Naive thymus-derived CD8-positive, alpha-beta T cell (primary cell): ENCODE measurements at regions not wholly inside any gene's neighbourhood (a gene's known extent, or its start where the extent isn't known, plus 50 kb on each side); places are given as distances from the start of the nearest gene placed in this dataset.

Source experiments
- ATAC-seq, 2 donors: fragments of 150-1000 bp; cut with Tn5 transposase in 1 of 2; sonication (Bioruptor Pico), chemical (Tn5 transposase) in 1 of 2; 1 replicate in 1 of 2; 2 replicates in 1 of 2; pipeline ENCODE4 v1.10.0; 2021; ENCODE audit warnings: mild to moderate bottlenecking in 2 of 2, moderate library complexity in 2 of 2
- POLR2A ChIA-PET: fragments of 350-600 bp; sonication (Branson Sonifier 250); formaldehyde crosslinking; loops from one replicate; lab custom pipeline; 2021; ENCODE audit warnings: antibody characterized with exemption; lab: Charles Lee
- DNase-seq, 10 donors: peaks; one replicate each; pipeline versions ENCODE4 v3.0.0 to v3.0.0-alpha.2; 2020 to 2022
- H3K27ac Mint-ChIP-seq, 10 donors: one replicate each; pipeline ENCODE4 v1.8.0; 2020 to 2022; ENCODE audit warnings: mild to moderate bottlenecking in 10 of 10, mixed read lengths in 10 of 10, moderate library complexity in 4 of 10, inconsistent platforms in 1 of 10
- H3K27me3 Mint-ChIP-seq, 5 donors: one replicate each; pipeline ENCODE4 v1.8.0; 2021 to 2022; ENCODE audit warnings: mixed read lengths in 5 of 5
- H3K36me3 Mint-ChIP-seq, 3 donors: one replicate each; pipeline ENCODE4 v1.8.0; 2020 to 2022; ENCODE audit warnings: mixed read lengths in 3 of 3, mild to moderate bottlenecking in 2 of 3, inconsistent platforms in 1 of 3
- H3K4me1 Mint-ChIP-seq, 4 donors: one replicate each; pipeline ENCODE4 v1.8.0; 2021 to 2022; ENCODE audit warnings: mixed read lengths in 4 of 4
- H3K4me3 Mint-ChIP-seq, 10 donors: one replicate each; pipeline ENCODE4 v1.8.0; 2020 to 2022; ENCODE audit warnings: mild to moderate bottlenecking in 10 of 10, mixed read lengths in 10 of 10, moderate library complexity in 6 of 10, inconsistent platforms in 1 of 10
- H3K9me3 Mint-ChIP-seq, 9 donors: one replicate each; pipeline ENCODE4 v1.8.0; 2020 to 2022; ENCODE audit warnings: mixed read lengths in 9 of 9, mild to moderate bottlenecking in 3 of 9, inconsistent platforms in 1 of 9, moderate library complexity in 1 of 9

DNA sequence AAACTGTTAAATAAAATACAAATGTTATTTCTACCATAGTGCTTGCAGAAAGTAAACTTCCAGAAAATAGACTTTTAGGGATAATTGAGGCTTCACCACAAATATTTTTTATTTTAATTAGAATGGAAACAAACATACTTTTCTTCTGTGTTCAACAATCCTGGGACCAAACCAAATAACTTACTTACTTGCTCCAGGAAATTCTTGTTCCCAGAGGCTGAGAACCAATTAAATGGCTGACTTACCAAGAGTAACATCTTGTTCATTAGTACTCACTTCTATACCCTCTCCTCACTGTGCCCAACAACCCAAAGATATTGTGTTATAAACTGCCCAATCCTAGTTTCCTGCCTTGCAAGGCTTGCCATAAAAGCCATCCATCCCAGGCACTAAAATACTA is 172.2 kb upstream of the PFN2 start:
- POLR2A ChIA-PET: no interaction called here
- H3K27me3 Mint-ChIP-seq: peaks cover 0 to 19% (median 5%) of the 10 kb centered on the region in 5 donors

GRCh38 chr3:150141790-150142326 is 171.2 kb upstream of the PFN2 start:
- Mint-ChIP-seq H3K27ac (no peak overlapping the region), H3K4me3 (no peak overlapping the region), H3K36me3 (no peaks in the 10 kb centered on the region), H3K9me3 (peaks cover 0 to 3% (median 0%) of the 10 kb centered on the region in 9 donors), H3K4me1 (peaks cover 0 to 5% (median 0%) of the 10 kb centered on the region in 4 donors), H3K27me3 (peaks cover 0 to 15% (median 5%) of the 10 kb centered on the region in 5 donors)
- POLR2A ChIA-PET: no interaction called here
- ATAC-seq (no peak), DNase-seq (no peak)

More for the DNA sequence above, 172.2 kb upstream of the PFN2 start:
- Mint-ChIP-seq H3K27ac (no peak overlapping the region), H3K4me3 (no peak overlapping the region), H3K4me1 (peaks cover 0 to 3% (median 0%) of the 10 kb centered on the region in 4 donors), H3K36me3 (no peaks in the 10 kb centered on the region), H3K9me3 (peaks cover 0 to 3% (median 0%) of the 10 kb centered on the region in 9 donors)
- DNase-seq: no peak
- no peak for ATAC-seq

GRCh38 chr3:150140614-150141321 is 170.1 kb upstream of the PFN2 start:
- Mint-ChIP-seq H3K27ac (peak overlapping the region in 1 of 10 donors; percentile 19), H3K9me3 (peaks cover 0 to 3% (median 0%) of the 10 kb centered on the region in 9 donors), H3K27me3 (peaks cover 4 to 17% (median 10%) of the 10 kb centered on the region in 5 donors), H3K36me3 (no peaks in the 10 kb centered on the region), H3K4me3 (no peak overlapping the region), H3K4me1 (peaks cover 0 to 5% (median 0%) of the 10 kb centered on the region in 4 donors)
- ATAC-seq (no peak), DNase-seq (no peak)
- POLR2A ChIA-PET: no interaction called here

- H3K27ac Mint-ChIP-seq: no peak overlapping the region
- peaks cover 0 to 2% (median 0%) of the 10 kb centered on the region in 4 donors for H3K4me1 Mint-ChIP-seq
- DNase-seq: no peak
- H3K4me3 Mint-ChIP-seq: no peak overlapping the region
- no peak for ATAC-seq
- H3K36me3 Mint-ChIP-seq: no peaks in the 10 kb centered on the region
- POLR2A ChIA-PET: no interaction called here
- peaks cover 3 to 13% (median 9%) of the 10 kb centered on the region in 5 donors for H3K27me3 Mint-ChIP-seq
- H3K9me3 Mint-ChIP-seq: no peaks in the 10 kb centered on the region
Observed at GRCh38 chr3:150138824-150139223, 168.1 kb upstream of the PFN2 start.

DNA sequence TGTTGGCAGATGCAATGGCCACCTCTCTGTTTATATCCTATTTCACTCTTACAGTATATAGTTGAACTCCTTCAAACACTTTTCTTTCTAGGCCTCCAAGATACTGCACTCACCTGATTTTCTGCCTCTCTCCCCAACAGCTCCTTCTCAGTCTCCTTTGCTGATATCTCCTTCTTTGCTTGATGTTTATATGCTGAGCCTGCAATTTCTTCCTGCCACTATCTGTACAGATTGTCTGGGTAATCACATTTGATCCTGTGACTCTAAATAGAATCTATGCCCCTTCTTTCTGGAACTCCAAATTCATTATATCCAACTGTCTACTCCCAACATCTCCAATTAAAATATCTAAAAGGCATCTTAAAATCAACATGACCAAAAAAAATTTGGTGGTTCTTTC is 165.5 kb upstream of the PFN2 start:
- DNase-seq (no peak), ATAC-seq (no peak)
- POLR2A ChIA-PET: interaction anchor here (0.5 kb wide), 1 partner anchor 489 kb away, joined by 3 read pairs; no protein-coding TSS in a partner anchor
- no peak overlapping the region for H3K27ac Mint-ChIP-seq
- H3K36me3 Mint-ChIP-seq: no peaks in the 10 kb centered on the region
- peaks cover 4 to 16% (median 8%) of the 10 kb centered on the region in 5 donors for H3K27me3 Mint-ChIP-seq
- H3K4me3 Mint-ChIP-seq: no peak overlapping the region
- no peaks in the 10 kb centered on the region for H3K9me3 Mint-ChIP-seq
- H3K4me1 Mint-ChIP-seq: peaks cover 0 to 2% (median 0%) of the 10 kb centered on the region in 4 donors

- Mint-ChIP-seq H3K4me1 (peaks cover 0 to 2% (median 0%) of the 10 kb centered on the region in 4 donors), H3K36me3 (no peaks in the 10 kb centered on the region), H3K27me3 (peaks cover 4 to 21% (median 8%) of the 10 kb centered on the region in 5 donors), H3K4me3 (no peak overlapping the region), H3K9me3 (no peaks in the 10 kb centered on the region), H3K27ac (no peak overlapping the region)
- DNase-seq (no peak), ATAC-seq (no peak)
- POLR2A ChIA-PET: no interaction called here
Observed at GRCh38 chr3:150135287-150135721, 164.6 kb upstream of the PFN2 start.

DNA sequence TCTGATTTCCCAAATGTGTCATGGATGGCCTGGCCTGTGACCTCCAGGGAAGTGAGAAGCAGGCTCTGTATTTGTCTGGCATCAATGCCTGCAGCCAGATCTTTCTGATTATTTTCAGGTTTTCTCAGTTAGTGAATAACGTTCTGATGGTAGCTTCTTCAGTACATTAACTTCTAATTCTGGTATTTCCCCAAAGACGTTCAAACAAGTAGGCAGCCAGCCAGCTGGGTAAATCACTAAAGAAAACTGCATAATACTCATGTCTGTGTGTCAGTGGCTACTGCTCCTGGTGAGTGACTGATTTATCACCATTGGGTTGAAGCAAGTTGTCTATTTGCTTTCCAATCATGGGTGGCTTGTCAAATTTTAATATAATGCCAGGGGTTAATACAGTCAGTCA is 162.6 kb upstream of the PFN2 start:
- DNase-seq (no peak), ATAC-seq (no peak)
- H3K27ac Mint-ChIP-seq: no peak overlapping the region
- POLR2A ChIA-PET: no interaction called here
- H3K4me3 Mint-ChIP-seq: no peak overlapping the region
- H3K27me3 Mint-ChIP-seq: peaks cover 4 to 29% (median 9%) of the 10 kb centered on the region in 5 donors
- no peaks in the 10 kb centered on the region for H3K9me3 Mint-ChIP-seq
- H3K4me1 Mint-ChIP-seq: peaks cover 0 to 2% (median 0%) of the 10 kb centered on the region in 4 donors
- no peaks in the 10 kb centered on the region for H3K36me3 Mint-ChIP-seq

DNA sequence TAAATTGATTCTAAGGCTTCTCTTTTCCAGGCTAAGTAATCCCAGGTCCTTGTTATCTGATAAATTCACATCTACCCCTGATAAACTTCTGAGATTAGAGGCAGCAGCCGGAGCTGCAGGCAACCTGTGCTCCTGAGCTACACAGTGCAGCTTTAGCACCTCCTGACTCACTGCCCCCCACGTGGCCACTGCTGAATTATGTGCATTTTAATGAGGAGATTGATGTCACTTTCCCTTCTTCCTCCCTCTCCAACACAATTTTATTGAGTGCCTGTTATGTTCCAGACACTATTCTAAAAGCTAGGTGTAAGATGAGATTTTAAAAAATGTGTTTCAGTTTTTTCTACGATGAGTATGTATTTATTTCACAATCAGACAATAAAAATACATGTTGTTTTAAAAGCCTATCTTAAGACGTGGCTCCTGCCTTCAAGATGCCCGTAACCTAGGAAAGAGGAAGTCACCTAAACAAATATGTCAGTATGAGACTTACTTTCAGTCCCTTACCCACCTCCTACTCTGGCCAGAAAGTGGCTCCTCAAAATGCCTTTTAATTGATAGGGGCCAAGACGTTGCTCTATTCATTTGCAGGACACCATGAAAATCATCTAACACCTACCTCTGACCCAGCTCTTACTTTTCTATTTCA is 161.5 kb upstream of the PFN2 start:
- no peak overlapping the region for H3K4me3 Mint-ChIP-seq
- ATAC-seq (no peak), DNase-seq (no peak)
- POLR2A ChIA-PET: no interaction called here
- no peak overlapping the region for H3K27ac Mint-ChIP-seq
- H3K4me1 Mint-ChIP-seq: peaks cover 0 to 2% (median 0%) of the 10 kb centered on the region in 4 donors
- H3K9me3 Mint-ChIP-seq: no peaks in the 10 kb centered on the region
- H3K27me3 Mint-ChIP-seq: peaks cover 4 to 28% (median 9%) of the 10 kb centered on the region in 5 donors
- no peaks in the 10 kb centered on the region for H3K36me3 Mint-ChIP-seq

GRCh38 chr3:150131663-150132062 is 161.0 kb upstream of the PFN2 start:
- no peak overlapping the region for H3K4me3 Mint-ChIP-seq
- ATAC-seq (no peak), DNase-seq (no peak)
- H3K27ac Mint-ChIP-seq: no peak overlapping the region
- H3K4me1 Mint-ChIP-seq: no peaks in the 10 kb centered on the region
- POLR2A ChIA-PET: no interaction called here
- no peaks in the 10 kb centered on the region for H3K9me3 Mint-ChIP-seq
- H3K36me3 Mint-ChIP-seq: no peaks in the 10 kb centered on the region
- peaks cover 4 to 28% (median 10%) of the 10 kb centered on the region in 5 donors for H3K27me3 Mint-ChIP-seq

DNA sequence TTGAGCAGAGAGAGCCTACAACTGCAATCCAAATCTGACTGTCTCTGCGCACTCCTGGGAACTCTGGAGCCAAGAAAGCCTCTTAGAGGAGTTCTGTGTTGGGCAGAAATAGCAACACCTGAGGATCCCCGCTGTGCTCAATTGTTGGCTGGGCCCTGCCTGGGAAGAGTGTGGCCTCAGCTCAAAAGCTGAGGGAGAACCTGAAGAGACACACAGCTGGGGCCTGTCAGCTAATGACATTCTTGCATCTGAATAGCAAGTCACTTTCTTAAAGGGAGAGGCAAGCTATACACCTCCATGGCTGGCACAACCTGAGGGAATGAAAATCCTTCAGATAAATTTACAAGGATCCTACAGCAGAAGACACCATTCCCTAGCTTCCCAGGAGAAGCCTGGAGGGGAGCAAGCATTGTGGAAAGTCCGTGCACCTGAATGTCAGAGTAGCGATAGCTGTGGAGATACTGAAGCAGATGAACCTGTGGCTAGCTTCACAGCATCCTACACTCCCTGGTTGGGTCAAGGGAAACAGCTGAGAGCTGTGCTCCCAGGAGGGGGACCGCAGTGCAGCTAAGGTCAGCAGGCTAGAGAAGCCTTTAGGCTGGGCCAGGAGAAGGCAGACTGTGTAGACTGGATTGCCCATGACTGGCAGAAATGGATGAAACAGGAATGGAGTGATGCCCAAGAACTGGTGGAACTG is 159.9 kb upstream of the PFN2 start:
- ATAC-seq: no peak
- H3K9me3 Mint-ChIP-seq: no peaks in the 10 kb centered on the region
- peaks cover 0 to 37% (median 10%) of the 10 kb centered on the region in 5 donors for H3K27me3 Mint-ChIP-seq
- H3K4me3 Mint-ChIP-seq: no peak overlapping the region
- H3K27ac Mint-ChIP-seq: no peak overlapping the region
- no peaks in the 10 kb centered on the region for H3K4me1 Mint-ChIP-seq
- no peaks in the 10 kb centered on the region for H3K36me3 Mint-ChIP-seq
- POLR2A ChIA-PET: no interaction called here
- no peak for DNase-seq

DNA sequence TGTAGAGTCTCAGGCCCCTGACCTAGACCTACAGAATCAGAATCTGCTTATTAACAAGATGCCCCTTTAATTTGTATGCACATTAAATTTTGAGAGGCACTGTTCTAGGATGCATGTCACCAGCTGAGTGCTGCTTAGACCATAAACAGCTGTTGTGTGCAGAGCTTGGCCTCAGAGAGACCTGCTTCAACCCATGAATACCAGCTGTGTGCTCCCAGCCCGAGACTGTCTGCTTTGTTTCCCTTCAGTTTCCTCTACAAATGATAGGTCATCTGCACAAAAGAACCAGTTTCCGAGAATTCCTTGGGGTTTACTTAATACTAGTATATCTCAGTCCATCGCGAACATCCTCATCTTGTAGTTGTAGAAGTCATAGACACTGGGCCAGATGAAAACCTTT is 158.5 kb upstream of the PFN2 start:
- no peaks in the 10 kb centered on the region for H3K36me3 Mint-ChIP-seq
- H3K4me3 Mint-ChIP-seq: no peak overlapping the region
- DNase-seq (no peak), ATAC-seq (no peak)
- H3K27me3 Mint-ChIP-seq: peaks cover 0 to 43% (median 10%) of the 10 kb centered on the region in 5 donors
- H3K4me1 Mint-ChIP-seq: no peaks in the 10 kb centered on the region
- H3K9me3 Mint-ChIP-seq: no peaks in the 10 kb centered on the region
- POLR2A ChIA-PET: no interaction called here
- no peak overlapping the region for H3K27ac Mint-ChIP-seq

GRCh38 chr3:150128126-150128525 is 157.4 kb upstream of the PFN2 start:
- no peak overlapping the region for H3K4me3 Mint-ChIP-seq
- no peaks in the 10 kb centered on the region for H3K9me3 Mint-ChIP-seq
- no peaks in the 10 kb centered on the region for H3K36me3 Mint-ChIP-seq
- peaks cover 0 to 43% (median 10%) of the 10 kb centered on the region in 5 donors for H3K27me3 Mint-ChIP-seq
- H3K27ac Mint-ChIP-seq: no peak overlapping the region
- DNase-seq (no peak), ATAC-seq (no peak)
- no peaks in the 10 kb centered on the region for H3K4me1 Mint-ChIP-seq
- POLR2A ChIA-PET: no interaction called here
